Stimulated activated CD8-positive, alpha-beta memory T cell treated with anti-CD3 and anti-CD28 coated beads, Interleukin-4, amount 100 ng/mL, for 48 hours (primary cell): ENCODE measurements at regions not wholly inside any gene's neighbourhood (a gene's known extent, or its start where the extent isn't known, plus 50 kb on each side); places are given as distances from the start of the nearest gene placed in this dataset.
"Not testable (repeated sequence)": the region's sequence is repeated elsewhere in the genome, so short reads cannot be mapped to it uniquely, and the experiment has no call there.

Source experiments
- DNase-seq: peaks from one replicate; pipeline ENCODE4 v3.0.0-alpha.2; 2020

DNA sequence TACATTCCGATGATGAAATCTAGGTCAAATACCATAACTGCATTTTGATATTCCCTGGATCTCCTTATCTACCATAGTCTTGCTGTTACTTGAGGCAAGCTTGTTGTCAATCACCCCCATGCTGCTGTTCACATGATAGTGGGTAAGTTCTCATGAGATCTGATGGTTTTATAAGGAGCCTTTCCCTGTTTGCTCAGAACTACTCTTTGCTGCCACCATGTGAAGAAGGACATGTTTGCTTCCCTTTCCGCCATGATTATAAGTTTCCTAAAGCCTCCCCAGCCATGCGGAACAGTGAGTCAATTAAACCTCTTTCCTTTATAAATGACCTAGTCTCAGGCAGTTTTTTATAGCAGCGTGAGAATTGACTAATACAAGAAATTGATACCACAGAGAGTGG is 432.0 kb downstream of the GLUD2 start:
- DNase-seq, result no peak

- no peak for DNase-seq
Measured at GRCh38 chrX:121496966-121497365, 449.6 kb downstream of the GLUD2 start.

GRCh38 chrX:121504153-121504552 is 456.7 kb downstream of the GLUD2 start:
- DNase-seq, result no peak

DNA sequence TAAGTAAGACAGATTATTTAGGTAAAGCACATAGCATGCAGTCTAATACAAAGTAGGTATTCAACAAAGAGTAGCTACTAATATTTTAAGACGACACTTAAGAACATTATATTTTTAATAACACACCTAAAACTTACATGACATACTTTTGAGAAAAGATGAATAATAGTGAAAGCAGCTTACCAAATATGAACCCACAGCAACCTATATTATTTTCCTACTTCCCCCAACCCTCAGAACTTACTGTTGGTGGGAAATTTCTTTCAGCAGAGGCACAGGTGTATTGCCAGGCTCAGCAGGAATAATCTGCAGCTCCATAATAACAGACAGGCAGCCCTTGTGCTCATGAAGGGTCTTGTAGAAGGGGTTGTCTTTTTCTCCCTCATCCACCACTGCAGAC is 498.9 kb downstream of the GLUD2 start:
- no peak for DNase-seq

DNA sequence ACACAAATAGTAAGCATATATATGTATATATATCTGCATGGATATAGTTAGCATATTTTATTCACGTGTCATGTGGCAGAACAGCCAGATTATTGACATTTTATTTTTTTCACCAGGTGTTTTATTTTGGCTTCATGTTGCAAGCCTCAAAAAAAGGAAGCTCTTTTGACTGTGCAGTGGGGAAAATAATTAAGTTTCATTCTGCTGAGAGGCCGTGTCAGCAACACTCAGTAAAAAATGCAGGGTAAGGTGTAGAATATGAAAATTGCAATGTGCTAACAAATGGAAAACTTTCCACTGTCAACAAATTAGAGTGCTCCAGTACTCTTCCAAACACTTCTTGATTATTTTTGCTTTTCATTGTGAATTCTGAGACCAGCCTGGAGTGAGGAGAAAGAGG is 511.5 kb downstream of the GLUD2 start:
- no peak for DNase-seq

- DNase-seq, result no peak
Measured at GRCh38 chrX:121562616-121563015, 515.2 kb downstream of the GLUD2 start.

GRCh38 chrX:121569609-121570008 is 522.2 kb downstream of the GLUD2 start:
- DNase-seq, result no peak

GRCh38 chrX:121570072-121570841 is 522.8 kb downstream of the GLUD2 start:
- DNase-seq, result no peak

DNA sequence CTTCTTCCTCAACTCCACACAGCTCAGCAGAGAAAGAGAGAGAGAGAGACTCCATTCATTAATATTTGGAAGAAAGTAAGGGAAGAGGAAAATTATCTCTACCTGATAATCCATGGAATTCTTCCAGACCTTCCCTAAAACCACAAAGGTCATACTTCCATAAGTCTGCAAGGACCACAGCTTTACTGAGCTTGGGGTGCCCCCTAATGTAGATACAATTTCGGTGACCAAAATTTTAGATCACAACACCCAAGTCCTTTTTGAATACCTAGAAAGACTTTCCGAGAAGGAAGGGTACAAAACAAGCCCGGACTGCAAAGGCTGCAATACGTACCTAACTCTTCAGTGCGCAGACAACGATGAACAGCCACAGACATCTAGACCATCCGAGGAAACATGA is 523.9 kb downstream of the GLUD2 start:
- DNase-seq, result no peak

DNA sequence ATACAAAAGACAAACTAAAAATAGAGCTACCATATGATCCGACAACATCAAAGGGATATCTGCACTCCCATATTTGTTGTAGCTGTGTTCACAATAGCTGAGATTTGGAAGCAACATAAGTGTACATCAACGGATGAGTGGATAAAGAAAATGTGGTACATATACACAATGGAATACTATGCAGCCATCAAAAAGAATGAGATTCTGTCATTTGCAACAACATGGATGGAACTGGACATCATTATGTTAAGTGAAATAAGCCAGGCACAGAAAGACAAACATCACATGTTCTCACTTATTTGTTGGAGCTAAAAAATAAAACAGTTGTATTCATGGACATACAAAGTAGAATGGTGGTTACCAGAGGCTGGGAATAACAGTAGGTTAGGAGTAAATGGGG is 527.0 kb downstream of the GLUD2 start:
- not testable (repeated sequence) for DNase-seq

DNA sequence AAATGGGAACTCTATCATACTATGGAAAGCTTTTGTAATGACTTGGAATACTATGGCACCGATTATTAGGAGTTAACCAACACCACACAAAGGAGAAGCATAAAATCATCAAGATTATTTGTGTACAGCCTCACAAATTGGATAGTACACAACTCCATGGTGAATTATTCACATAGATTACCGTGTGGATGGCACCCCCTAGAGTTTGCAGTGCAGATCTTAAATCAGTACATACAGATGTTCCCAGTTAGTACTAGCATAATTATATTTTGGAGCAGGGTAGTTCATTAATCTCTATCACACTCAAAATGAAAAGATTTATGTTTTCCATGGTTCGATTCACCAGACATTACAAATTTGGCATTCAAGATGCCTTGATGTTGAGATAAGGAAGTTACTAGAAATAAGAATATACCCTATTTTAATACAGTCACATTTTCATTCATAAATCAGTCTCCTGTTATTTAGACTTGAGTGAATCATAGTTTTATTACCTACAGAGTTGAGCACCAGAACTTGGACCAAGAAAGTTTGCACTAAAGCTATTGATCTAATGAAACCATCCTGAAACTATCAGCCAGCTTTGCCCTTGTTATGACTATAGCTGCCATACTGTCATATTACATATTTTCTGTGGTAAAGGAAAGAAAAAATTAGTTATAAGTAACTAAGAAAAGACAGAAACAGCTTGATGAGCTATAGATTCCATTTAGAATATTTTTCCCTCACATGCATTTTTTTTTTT is 531.8 kb downstream of the GLUD2 start:
- DNase-seq, result peak; percentile 21

- no peak for DNase-seq
Measured at GRCh38 chrX:121581885-121582284, 534.5 kb downstream of the GLUD2 start.

DNA sequence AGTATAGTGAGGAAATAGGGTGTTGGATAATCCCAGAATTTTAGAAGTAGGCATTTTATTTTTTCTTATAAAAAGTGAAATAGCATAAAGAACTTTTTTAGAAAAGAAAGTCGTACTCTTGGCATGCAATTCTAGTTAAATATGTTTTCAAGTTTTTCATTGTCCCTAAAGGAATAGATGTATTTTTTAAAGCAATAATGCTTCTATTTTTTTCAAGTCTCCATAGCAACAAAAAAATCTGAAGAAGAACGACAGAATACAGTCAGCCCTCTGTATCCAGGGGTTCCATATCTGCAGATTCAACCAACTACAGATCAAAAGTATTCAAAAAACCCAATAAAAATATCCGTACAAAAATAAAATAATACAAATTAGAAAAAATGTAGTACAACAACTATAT is 538.2 kb downstream of the GLUD2 start:
- DNase-seq, result no peak

- no peak for DNase-seq
Measured at GRCh38 chrX:121592884-121593283, 545.5 kb downstream of the GLUD2 start.

GRCh38 chrX:121598356-121598755 is 550.9 kb downstream of the GLUD2 start:
- no peak for DNase-seq

DNA sequence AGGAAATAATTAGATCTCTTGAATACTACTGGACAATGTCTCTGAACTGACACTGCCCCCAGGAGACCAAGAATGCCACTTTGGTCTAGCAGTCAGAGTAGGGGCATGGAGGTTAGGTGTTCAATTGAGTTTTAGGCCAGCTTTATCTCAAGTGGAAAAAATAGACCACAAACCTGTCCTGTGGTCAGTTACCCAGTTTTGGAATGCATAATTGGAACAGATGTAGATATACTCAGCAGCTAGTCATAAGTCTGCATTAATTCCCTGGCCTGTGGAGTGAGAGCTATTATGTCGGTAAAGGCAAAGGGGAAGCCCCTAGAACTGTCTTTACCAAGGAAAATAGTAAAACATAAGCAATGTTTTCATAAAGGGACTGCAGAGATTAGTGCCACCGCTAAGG is 587.7 kb downstream of the GLUD2 start:
- no peak for DNase-seq

DNA sequence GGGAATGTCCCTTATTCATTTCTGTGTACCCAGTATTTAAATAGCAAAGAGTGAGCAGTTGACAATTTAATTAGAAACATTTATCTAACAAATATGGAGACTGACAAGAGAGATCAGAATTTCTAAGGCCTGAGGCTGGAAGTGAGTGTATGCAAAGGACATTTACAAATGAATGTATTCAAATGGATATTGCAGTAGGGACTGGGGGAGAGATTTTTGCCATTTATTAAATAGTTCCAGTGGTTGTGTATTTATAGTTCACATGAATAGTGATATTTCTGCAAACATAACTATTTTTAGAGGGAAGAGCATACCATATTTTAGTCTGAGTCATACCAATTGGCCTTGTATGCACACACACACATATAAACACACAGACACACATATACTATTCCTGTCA is 592.4 kb downstream of the GLUD2 start:
- no peak for DNase-seq

- no peak for DNase-seq
Measured at GRCh38 chrX:121641560-121641959, 594.1 kb downstream of the GLUD2 start.

DNA sequence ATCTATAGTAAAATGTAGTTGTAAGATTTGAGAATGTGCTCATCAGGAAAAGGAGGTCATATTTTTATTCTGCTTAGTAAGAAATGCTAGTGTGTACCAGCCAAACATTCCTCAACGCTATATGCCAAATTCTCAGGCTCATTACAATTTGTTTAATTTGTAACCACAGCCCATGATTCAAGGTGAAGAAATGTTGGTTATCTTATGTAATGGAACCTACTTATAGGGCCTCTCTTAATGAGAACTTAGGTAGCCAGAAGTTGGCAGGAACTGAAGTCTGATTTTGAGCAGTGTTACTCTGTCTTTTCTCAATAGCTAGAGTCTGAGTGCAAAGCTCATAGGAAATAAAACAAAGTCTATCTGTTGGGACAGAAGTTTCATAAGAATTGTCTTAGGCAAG is 595.0 kb downstream of the GLUD2 start:
- no peak for DNase-seq

DNA sequence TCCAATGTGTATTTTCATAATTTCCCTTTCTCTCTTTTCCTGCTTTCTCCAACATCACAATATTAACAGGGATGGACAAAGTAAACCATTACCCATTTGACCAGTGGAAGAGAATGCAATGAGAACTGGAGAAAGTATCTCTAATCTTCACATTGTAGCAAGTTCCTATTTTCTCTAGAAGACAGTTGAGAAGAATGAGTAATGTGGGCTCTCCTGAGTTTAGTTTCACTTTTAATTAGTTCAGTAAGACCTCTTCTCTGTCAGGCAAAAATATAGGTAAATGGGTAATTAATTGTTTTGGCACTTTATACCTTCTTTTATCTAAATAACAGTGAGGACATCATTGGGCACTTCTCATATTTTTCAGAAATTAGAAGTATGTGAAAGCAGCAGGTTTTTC is 602.0 kb downstream of the GLUD2 start:
- DNase-seq, result no peak

DNA sequence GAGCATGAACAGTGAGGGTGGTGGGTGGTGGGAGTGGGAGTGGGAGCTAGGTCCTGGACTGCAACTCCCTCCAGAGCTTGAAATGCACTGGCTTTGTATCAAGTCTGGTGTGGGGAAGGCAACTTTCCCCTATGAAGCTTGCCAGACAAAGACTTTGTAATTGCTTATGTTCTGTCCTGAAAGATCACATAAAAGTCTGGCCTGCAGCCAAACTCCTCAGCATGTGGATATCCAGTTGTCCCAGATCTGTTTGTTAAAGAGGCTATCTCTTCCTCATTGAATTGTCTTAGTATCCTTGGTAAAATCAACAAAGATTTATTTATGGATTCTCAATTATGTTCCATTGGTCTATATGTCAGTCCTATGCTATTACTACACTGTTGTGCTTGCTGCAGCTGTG is 607.9 kb downstream of the GLUD2 start:
- no peak for DNase-seq

DNA sequence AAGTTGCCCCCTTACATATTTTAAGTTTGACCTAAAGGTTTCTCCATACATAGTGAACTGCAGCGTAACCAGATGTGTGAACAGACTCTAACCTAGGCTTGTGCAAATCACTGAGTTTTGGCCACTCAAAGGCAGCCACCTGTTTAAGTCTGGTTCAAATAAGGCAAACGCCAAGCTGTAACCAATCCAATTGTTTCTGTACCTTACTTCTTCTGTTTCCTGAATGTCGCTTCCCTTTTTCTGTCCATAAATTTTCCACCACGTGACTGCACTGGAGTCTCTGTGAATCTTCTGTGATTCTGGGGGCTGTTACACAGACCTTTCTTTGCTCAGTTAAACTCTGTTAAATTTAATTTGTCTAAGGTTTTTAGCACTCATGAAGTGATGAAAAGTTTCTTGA is 618.8 kb downstream of the GLUD2 start:
- no peak for DNase-seq

GRCh38 chrX:121671649-121672048 is 624.2 kb downstream of the GLUD2 start:
- DNase-seq, result no peak

GRCh38 chrX:121709236-121709635 is 661.8 kb downstream of the GLUD2 start:
- DNase-seq, result not testable (repeated sequence)

DNA sequence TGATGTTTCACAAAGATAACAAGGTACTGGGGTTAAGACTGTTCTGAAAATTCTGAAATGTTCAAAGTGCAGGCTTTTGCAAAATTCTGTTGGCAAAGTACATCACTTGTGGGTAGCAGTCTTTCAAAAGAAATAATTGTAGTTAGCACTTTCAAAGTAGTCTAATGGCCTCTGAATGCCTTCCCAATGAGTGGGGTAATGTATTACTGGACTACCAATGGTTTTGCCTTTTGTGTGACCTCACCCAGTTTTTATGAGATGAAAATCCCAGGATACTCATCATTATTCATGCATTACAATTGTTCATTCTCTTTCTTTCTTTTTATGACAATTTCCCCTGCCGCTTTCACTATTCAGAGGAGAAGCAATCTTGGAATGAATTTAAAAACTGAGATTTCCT is 686.1 kb downstream of the GLUD2 start:
- DNase-seq, result no peak
